Heart left ventricle (tissue), 13 donors: ENCODE measurements at regions not wholly inside any gene's neighbourhood (a gene's known extent, or its start where the extent isn't known, plus 50 kb on each side); places are given as distances from the start of the nearest gene placed in this dataset.

Experiments used
- CTCF ChIP-seq, 12 donors: fragments of 200-600 bp; sonication (generic) in 4 of 12; IDR thresholded peaks; one replicate each; pipeline versions ENCODE4 v1.5.0 to v1.8.0; 2018 to 2022; ENCODE audit warnings: antibody characterized with exemption in 12 of 12, mild to moderate bottlenecking in 5 of 12
- POLR2A ChIP-seq, 2 donors: fragments of 450-650 bp; IDR thresholded peaks; one replicate each; pipeline ENCODE4 v1.6.1; 2017; ENCODE audit warnings: antibody characterized with exemption in 2 of 2, mild to moderate bottlenecking in 2 of 2, moderate library complexity in 2 of 2
- donor health status: ischemic (EF 13 %, LVEDD 7.1; RV severe dilation, severe dysfunction).
- donor health status: DM: no; HTN: yes; CAD: no.
- donor health status: DM: no; HTN: no; CAD: no.
- donor health status: ischemic (EF 25% LVEDD 6.9; RV normal size, moderate dysfunction).
- donor health status: ischemic (EF 25% LVEDD 5.7; RV mildly dilated, moderate dysfunction).
- donor health status: ischemic (EF 35%, LVEDD 5.7; RV mildly dilated, moderate dysfunction).
- donor health status: nonischemic (EF 11% LVEDD 7.7; RV severe dilation, severe dysfunction).
- donor health status: DM: yes; HTN: yes; CAD: no.
- donor health status: PGD.
- donor health status: ischemic (EF 29% LVEDD 5.4; RV normal size, mild dysfunction).
- donor health status: nonischemic (EF 23%, LVEDD 6.1; RV moderate dilation, normal function).

GRCh38 chr2:117137371-117137770 lies 677.1 kb upstream of the DDX18 start:
- TF ChIP-seq CTCF (IDR thresholded peaks at IDR 0.05) (no peak), POLR2A (IDR thresholded peaks at IDR 0.05) (no peak)
